NCI-H2029 (cell line): ENCODE measurements at regions not wholly inside any gene's neighbourhood (a gene's known extent, or its start where the extent isn't known, plus 50 kb on each side); places are given as distances from the start of the nearest gene placed in this dataset.
"Not testable (repeated sequence)": the region's sequence is repeated elsewhere in the genome, so short reads cannot be mapped to it uniquely, and the experiment has no call there.

ENCODE experiments used
- DNase-seq: peaks from one replicate; lab custom pipeline; 2025; lab: John Stamatoyannopoulos, UW

DNA sequence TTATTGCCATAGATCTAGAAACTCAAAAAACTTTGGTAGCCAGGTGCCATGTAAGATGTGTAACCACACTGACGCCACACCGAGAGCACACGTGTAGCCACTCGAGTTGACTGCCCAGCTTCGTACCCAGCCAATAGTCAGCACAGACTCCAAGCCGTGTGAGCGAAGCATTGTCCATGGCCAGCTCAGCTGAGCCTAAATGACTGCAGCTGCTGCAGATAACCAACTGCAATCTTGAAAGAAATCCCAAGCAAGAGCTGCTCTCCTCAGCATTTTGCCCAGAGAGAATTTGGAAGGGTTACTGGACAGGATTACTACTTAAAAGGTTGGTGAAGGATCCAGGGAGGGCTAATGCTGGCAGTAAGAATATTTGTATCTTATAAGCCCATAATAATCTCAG is 193.0 kb upstream of the THRB start:
- no peak for DNase-seq

DNA sequence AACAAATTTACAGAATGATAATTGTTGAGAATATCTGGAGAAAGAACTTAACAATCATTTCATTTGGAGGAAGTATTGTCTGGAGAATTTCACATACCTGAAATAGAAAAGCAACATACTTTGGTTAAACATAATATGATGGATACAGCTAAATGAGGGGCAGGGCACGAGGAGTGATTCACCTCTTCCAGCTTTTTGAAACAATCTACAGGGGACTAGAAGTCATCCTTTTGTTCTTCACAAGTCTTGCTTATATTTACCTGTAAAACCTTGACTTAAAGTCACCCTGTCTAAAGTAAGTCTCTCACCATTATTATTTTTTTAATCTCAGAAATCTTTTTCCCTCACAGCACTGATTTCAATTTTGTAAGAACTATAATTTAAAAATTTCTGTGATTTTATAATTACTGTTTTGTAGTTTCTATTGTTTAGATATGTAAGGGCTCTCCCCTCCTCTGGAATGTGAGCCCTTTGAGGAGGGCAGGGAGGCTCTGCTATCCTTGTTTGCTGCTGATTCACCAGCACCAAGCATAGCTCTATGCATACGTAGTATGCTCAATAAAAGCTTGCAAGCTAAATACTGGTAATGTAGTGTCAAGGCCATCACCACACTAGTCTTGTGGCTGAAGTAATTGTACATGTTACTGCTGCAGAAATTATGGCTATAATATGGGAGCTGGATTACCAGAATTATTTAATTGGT is 193.9 kb upstream of the THRB start:
- no peak for DNase-seq

DNA sequence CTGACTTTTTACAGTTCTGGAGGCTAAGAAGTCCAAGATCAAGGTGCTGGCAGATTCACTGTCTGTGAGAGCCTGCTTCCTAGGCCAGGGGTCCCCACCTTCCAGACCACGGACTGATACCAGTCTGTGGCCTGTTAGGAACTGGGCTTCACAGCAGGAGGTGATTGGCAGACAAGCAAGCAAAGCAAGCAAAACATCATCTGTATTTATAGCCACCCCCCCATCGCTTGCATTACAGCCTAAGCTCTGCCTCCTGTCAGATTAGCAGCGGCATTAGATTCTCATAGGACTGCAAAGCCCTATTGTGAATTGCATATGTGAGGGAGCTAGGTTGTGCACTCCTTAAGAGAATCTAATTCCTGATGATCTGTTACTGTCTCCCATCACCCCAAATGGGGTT is 194.7 kb upstream of the THRB start:
- DNase-seq, result no peak

DNA sequence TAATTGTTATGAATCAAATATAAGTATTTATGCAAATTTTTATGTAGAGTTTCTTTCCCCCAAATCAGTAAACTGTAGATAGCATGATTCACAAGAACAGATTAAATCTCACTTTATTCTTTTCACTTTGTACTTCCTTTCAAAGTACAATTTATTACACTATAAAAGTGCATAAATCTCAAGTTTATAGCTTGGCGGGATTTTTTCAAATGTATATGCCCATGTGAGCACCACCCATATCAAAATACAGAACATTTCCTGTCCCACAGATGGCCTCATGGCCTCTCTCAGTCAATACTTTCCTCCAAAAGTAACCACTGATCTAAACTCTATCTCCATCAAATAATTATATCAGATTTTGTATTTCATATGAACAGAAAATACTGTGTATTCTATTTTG is 196.1 kb upstream of the THRB start:
- DNase-seq, result no peak

DNA sequence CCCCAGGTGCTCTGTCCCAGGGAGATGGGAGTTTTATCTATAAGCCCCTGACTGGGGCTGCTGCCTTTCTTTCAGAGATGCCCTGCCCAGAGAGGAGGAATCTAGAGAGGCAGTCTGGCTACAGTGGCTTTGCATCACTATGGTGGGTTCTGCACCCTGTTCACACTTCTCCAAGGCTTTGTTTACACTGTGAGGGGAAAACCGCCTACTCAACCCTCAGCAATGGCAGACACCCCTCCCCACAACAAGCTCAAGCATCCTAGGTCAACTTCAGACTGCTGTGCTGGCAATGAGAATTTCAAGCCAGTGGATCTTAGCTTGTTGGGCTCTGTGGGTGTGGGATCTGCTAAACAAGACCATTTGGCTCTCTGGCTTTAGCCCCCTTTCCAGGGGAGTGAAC is 204.4 kb upstream of the THRB start:
- not testable (repeated sequence) for DNase-seq

DNA sequence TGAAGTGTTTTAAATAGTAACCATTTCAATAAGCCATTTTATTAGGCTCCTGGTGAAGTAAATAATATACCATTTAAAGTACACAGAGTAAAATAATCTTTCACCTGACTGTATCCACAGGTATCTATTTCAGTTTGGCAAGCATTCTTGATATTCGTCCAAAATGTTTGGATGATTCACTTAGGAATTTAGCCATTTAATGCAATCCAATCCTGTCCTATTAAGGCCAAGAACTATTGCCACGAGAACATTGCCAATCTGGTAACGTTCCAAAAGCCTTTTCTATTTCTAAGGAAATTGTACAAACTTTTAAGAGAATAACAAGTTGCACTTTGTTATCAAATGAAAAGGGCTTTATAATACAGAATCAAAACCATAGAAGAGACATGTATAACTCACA is 209.8 kb upstream of the THRB start:
- DNase-seq, result peak; percentile 39

DNA sequence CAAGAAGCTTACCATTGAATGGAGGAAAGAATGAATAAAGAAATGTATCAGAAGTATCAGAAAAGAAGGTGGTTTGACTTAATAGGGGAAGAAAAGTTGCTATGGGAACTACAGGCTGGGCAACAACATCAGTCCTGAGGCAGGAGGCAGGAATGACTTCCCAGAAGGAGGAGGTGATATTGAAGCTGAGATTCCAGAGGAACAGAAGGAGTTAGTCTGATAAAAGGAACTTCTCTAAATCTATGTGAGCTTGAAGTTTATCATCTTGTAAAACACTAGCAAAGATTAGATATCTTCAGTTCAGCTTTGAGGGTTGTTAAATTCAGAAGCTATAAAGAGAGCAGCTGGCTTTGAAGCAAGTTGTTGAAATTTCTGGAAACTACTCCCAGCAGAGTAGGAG is 213.3 kb upstream of the THRB start:
- no peak for DNase-seq

DNA sequence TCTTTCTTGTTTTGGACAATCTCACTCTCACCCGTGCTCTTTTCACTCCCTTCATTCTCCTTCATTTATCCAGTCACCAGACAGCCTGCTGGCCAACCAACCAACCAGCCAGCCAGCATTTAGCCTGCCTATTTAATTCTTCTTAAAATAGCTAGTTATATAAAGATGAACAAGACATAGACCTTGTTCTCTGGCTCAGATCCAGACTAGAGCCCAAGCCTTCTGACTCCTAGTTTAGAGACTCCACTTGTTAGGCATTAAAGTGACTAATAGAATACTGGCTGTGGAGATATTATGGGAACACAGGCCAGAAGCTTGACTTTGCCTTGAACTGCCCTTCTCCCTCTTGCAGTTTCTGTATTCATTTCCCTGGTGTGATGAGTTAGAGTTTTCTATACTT is 215.3 kb upstream of the THRB start:
- no peak for DNase-seq

DNA sequence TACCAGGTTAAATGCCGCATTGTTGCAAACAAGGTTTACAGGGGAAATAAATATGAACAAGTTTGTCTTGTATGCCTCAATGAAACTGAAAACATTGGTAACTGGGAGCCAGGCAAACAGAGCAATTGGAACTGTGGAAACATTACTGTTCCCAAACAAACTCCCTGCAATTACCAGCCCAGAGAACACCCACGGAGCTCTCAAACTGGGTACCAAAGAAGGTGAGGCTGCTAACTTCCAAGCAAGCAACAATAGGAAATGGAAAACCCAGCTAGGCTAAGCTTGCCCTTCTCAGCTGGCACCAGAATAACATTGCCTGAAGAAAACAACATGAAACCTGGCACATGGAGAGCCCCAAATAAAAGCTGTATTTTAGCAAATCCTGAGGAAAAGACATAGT is 218.9 kb upstream of the THRB start:
- DNase-seq, result no peak

DNA sequence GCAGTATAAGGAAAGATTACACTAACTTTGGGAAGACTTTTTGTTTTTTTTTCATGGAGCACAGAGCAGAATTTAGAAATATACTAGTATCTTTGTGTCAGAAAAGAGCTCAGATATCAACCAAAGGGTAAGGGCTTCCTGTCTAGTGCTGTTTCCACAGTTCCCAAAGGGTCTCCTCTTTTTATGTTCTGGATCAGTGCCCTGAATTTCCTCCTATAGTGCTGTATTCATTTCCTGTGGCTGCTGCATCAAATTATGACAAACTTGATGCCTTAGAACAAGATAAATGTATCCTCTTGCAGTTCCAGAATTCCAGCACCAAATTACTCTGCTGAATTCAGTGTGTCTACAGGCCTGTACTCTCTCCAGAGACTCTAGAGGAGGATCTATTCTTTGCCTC is 219.8 kb upstream of the THRB start:
- DNase-seq, result no peak

DNA sequence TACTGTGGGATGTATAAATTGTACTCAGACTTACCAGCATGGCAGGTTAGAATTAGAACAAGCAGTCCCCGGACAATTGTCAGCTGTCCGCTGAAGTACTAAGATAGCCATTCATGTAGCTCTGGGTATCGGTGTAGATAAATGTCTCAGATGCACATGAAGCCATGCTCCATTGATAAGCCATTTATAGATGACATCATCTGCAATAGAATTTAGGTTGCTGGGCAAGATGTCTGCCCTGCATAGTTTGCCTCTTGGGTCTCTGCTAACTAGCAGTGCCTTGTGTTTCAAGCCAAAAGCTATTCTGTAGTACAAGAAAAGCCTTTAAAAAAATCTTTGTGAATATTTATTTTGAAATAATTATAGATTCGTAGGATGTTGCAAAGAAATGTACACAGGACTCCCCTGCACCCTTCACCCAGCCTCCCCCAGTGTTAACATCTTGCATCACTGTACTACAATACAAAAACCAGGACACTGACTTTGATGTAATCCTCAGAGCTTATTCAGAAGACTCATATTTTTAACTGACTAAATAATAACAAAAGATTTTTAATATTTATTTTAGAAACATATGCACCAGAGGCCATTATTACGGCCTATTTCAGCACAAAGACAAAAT is 220.6 kb upstream of the THRB start:
- no peak for DNase-seq

DNA sequence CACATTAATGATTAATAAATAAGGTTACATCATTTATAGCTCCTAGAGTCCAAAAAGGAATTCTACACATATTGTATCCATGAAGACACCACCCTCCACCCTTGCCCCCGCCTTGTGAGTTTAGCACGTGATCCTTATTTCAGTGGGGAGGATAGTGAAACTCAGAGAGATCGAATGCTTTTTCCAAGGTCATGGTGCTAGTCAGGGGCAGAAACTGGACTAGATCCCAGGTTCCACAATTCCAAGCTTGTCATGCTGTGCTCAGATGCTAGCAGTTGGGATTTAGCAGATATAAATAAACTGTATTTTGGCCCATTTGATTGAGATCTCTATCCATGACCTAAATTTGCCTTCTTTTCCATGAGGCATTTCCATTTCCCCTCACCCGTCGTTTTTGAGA is 227.4 kb upstream of the THRB start:
- no peak for DNase-seq

DNA sequence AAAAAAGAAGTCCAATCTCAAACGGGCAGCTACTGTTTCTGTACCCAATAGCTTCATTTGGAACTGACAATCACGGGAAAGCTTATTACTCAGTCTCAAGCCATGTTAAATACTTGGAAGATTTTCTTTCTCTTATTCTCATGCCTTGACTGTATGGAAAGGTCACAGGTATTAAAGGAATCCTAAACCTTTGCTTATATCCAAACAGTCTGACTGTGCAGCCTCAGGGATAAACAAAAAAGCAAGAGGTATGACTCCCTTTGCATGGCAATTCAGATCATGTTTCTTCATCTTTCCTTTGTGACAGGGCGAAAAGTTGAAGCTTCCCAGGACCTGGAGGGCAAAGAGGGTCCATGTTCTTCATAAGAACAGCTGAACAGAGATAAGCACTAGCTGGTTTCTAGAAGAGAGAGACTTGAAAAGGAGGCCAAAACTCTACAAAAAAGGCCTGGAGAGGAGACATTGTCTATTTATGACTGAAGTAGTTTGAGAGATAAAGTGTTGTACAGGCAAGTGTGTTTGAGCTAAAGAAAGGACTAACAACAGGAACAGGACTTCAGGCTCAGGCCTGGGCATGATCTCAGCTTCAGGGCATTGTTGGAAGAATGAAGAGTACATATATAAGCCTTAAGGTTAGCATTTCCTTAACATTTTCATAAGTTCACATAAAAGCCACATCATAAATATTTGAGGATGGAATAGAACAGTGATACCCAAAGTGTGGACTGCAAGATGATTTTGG is 231.0 kb upstream of the THRB start:
- no peak for DNase-seq

DNA sequence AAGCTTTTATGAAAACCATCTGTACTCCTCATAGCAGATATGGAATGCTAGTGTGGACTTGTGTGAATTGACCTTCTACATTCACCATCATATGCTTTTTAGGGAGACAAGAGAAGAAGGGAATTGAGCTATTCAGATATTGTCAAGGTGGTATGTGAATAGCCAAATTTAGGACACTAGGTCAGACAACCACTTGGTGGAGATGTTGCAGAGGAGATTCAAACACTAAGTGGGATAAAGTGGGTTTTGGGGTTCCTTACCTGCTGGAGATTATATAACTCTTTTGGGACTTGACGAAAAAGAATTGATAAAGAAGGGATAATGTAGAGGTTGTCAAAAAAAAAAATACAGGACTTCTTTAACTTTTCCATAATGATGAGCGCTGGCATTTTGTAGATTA is 231.8 kb upstream of the THRB start:
- no peak for DNase-seq

DNA sequence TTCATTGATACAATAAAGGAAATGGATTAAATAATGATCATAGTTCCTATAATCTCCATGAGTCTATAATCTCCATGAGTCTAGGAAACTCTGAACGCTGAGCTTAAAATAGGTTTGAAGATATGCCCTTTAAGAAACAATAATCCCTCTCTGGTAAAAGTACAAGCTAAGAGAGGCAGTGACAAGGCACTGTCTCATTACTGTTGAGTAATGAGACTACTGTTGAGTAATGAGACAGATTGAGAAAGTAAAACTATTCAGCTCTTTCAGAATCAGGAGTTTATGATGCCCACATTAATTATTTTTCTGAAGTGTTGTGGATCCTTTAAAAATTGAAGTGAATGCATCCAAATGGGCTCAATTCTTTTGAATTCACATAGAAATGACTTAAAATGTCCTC is 235.5 kb upstream of the THRB start:
- DNase-seq, result no peak

DNA sequence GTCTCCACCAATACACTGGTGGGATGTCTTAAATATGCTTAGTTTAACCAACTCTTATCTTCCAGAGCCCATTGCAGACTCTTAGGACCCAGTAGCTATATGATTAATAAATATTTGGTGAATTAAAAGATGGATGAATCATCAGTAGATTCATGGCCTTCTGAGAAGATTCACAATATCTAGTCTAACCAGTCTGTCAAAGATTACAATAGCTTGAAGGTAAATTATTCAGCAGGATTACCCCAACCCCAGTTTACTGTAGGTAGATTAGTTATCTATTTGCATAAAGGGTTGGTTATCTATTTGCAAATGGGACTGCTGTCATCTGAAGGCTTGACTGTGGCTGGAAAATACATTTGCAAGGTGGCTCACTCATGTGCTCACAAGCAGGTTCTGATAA is 239.4 kb upstream of the THRB start:
- no peak for DNase-seq

DNA sequence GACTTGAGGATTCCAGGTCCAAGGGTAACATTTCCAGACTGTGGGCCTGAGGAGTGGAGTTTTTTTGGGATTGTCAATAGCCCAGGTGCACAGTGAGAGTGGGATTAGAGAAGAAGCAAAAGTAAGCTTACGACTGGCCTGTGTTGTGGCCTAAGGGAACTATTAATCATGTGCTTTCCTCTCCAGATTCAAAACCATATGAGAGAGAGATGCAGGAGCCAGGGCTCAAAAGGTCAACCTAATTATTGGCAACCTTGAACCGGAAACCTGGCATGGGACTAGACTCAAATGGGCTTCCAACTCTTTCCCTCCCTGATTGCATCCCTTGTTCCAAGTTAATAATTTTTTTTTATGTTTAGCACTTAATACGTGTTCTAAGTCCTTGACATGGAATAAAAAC is 242.1 kb upstream of the THRB start:
- no peak for DNase-seq

DNA sequence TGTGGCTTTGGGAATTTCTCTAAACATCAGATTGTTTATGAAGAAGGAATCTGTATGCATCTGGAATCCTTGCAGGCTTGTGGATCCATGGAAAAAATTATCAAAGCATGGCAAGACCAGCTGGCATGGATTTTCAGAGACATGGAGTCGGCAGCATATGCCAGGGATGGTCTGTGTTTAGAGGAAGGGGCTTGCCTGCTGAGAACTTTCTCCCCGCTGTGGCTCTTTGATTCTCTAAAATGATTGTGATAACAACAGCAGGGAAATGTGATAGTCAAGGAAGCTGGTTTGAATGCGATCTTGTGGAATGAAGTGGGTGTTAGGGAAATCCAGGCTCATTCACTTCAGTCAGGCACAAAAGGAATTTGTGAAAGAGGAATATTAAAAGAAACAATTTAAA is 245.7 kb upstream of the THRB start:
- DNase-seq, result no peak

DNA sequence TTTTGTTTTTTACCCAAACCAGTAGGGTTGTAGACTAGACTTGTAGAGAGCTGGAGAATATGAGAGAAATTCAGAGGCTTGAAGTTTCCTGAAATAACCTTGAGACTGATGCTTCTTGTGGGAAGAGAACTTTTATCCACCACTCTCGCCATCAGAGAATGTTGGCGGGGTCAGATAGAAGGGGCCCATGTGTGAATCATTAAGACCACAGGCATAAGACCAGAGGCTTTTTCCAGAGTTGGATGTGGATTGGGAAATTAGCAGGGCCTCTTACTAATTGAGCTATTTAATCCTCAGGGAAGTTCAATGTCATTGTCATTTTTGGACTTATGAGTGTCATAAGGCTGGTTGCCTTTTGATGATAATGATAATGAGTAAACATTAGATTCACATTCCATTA is 246.9 kb upstream of the THRB start:
- no peak for DNase-seq

DNA sequence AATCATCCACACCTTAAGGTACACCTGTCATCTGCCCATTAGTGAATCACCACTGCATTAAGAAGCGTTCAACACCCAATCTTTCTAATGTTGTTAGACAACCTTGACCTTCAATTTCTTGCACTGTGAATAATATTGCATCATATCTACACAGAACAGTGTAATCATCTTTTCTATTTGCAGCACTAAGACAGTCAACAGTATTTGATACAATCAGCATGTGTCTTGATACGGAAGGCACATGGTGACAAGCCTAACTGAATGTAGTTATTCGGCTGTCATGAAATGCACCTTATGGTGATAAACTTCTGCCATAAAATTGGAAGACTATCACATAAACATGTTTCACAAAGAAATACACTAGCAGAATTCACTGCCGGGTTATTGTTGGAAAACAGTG is 253.9 kb upstream of the THRB start:
- no peak for DNase-seq

DNA sequence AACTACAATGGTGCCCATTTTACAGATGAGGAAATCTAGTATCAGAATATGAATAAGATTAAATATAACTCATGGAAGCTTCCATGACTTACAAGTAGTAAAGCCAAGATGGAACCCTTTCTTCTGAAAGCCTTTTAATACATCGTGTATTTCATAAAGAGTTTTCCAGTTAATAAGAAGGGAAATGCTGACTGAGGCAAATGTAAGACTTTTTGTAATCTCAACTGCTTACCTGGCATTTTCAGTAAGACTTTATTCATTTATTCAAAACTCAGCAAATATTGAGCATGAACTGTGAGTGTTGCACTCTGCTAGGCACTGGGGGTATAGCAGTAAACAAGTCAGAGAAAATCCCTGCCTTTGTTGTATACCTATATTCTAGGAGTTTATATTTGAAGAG is 256.4 kb upstream of the THRB start:
- DNase-seq, result no peak

DNA sequence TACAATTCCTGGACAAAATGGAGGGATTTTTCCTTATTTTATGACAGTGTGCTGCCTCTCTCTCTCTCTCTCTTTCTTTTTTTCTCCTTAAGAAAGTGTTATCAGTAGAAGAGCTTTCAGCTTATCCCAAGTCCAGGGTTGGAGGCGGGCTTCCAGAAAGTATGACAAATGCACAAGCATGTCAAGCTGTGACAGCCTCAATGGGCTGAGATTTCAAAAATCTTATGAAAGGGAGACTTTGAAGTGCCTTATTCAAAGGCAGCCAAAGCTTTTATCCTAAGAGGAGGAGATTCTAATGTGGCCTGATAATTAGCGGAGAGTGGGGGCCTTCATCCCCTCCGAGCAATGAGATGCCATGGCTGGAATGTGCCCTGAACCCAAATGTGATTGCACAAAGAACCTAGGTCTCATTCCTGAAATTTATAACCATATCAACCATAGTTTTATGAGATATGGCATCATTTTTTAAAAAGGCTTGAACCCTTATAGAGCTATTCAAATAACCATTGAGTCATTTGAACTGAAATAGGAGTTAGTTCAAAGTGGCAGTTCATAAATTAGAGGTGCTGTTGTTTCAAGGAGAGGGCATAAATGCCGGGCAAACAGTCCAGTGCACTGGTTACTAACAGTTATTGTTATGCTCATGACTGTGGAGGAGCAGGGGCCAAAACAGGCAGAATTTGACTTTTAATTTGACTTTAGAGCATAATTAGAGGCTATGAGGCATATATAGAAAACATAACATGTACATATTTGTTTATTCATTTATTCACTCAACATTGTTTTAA is 261.6 kb upstream of the THRB start:
- DNase-seq, result no peak

DNA sequence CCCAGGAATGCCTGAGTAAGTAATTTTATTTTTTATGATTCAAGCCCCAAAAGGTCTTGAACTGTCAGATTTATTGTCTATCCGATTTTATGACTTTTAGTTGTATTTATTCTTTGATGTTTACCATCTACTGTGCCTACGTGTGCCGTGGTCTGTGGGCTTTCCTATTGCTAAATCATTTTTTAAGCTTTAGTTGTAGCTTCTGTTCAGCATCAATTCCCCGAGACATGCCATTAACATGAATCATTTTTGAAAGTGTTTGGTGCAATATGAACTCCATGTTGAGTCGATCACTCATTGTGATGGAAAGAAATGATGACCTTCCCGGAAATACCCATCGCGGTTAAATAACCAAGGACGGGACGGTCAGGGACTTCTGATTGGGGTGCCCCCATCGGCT is 268.7 kb upstream of the THRB start:
- no peak for DNase-seq
